Activated CD4-positive, alpha-beta T cell treated with anti-CD3 and anti-CD28 coated beads for 4 hours (primary cell): ENCODE measurements at regions not wholly inside any gene's neighbourhood (a gene's known extent, or its start where the extent isn't known, plus 50 kb on each side); places are given as distances from the start of the nearest gene placed in this dataset.
A peak's percentile ranks its signal among the peaks of the same experiment; 100 is the strongest.

ENCODE experiments used
- DNase-seq, 2 donors: peaks; one replicate each; pipeline ENCODE4 v3.0.0-alpha.2; 2020

DNA sequence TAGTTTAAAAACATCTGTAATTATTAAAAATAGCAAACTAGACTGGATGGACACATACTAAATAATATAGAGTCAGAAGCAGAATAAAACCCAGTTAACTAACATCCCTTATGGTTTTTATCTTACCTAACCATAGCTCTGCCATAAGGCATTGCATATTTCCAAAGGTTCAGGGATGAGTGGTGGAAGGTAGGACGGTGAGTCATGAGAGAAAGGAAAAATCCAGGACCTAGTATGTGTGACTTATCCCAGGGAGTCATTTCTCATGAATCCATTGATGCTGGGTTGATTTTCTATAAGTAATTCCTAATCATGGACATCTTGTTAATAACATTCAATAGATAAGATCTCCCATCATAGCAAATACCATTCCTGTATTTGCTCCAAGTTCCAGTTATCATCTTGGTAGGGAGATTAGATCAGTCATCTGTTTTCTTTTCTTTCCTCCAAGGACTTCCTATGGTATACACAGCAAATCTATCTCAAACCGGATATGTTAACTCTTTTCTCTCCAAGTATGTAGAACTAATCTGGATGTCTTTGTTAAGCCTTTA, 490.7 kb upstream of the B3GALT2 start:
- DNase-seq, result no peak

GRCh38 chr1:193674292-193674944, 488.0 kb upstream of the B3GALT2 start:
- no peak for DNase-seq

GRCh38 chr1:193666485-193667083, 480.2 kb upstream of the B3GALT2 start:
- DNase-seq, result no peak

GRCh38 chr1:193663965-193664364, 477.6 kb upstream of the B3GALT2 start:
- DNase-seq, result no peak

- DNase-seq, result no peak
These were observed 475.6 kb upstream of the B3GALT2 start for GRCh38 chr1:193662030-193662429.

DNA sequence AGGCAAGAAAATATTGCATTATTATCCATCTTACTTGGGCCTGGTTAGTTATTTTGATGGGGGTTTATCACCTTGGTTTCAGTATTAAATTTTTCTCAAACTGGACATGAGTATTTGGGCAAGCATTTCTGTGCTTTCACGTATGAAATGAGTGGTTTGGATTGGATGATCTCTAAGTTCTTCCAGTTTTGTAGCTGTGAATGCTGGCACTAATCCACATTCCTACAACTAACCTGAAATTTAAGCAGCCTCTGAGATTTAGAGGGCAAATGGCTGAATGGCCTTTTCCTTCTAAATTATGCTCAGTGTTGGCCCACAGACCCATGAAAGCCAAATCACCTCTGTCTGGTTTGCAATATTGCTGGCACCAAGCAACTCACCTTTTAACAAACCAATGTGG, 475.0 kb upstream of the B3GALT2 start:
- no peak for DNase-seq

DNA sequence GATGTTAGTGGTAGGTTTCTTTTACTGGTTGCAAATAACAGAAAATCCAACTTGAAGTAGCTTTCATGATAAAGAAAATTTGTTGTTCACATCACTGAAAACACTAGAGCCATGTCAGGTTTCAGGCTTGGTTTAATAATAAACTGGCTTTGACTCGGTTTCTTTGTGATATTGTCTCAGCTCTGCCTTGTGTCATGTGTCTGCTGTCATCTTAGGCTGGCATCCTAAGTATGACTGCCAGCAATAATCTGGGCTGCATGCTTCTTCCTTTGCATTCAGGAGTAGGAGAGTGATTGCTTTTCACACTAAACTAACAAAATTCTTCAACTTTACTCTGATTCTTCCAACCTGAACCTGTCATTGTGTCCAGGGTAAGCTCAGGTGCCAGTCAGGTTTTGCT, 474.0 kb upstream of the B3GALT2 start:
- no peak for DNase-seq

GRCh38 chr1:193658691-193659090, 472.3 kb upstream of the B3GALT2 start:
- no peak for DNase-seq

GRCh38 chr1:193658081-193658480, 471.7 kb upstream of the B3GALT2 start:
- DNase-seq, result no peak

DNA sequence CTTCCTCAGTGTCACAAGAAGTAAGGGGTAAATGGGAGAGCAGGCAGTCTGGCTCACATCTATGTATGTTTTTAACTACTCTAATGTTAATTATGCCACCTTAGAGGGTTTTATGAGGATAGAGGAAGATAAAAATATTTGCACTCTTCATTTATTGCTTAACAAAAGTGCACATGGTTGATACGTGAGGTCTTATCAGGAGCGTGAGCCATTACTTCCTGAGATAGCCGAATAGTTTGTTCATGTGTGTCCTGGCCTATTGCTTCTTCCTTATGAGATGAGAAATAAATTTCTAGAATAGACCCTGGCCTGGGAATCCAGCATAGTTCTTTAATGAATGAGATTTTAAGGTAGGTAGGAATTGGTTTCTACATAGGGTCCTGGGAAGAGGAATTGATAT, 471.1 kb upstream of the B3GALT2 start:
- DNase-seq, result no peak

DNA sequence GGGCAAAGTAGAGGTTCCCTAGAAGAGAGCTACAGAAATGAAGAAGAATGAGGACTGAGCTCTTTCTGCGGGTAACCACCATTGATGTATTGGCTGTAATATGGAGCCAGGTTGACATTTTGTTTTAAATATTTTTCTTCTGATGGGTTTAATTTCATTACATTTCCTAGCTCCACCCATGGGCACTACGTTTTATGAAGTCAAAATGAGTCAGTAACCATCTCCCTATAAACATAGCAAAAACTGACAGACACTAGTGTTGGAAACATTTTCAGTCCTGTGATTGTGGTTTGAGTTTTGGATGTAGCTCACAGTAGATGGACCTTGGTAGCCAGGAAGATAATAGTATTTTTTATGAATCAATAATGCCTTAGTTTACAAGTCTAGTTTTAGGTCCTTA, 470.4 kb upstream of the B3GALT2 start:
- DNase-seq, result no peak

- DNase-seq, result no peak
These were observed 468.7 kb upstream of the B3GALT2 start for GRCh38 chr1:193654951-193655735.

GRCh38 chr1:193649587-193649986, 463.2 kb upstream of the B3GALT2 start:
- DNase-seq, result no peak

DNA sequence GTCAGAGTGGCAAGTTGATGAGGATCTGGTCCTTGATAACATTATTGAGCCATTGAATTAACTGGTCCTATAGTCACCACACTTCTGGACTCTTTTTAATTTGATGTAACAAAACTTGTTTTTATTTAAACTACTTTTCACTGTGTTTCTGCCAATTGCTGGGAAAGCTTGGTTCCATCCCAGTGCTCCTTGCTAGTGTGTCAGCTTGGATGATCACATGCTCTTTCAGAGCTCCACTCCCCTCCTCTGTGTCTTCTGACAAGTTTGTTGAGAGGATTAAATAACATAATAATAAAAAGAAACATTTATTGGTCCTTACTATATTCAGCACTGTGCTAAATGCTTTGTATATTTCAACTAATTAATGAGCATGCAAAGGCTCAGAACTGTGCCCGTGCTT, 448.5 kb upstream of the B3GALT2 start:
- no peak for DNase-seq

DNA sequence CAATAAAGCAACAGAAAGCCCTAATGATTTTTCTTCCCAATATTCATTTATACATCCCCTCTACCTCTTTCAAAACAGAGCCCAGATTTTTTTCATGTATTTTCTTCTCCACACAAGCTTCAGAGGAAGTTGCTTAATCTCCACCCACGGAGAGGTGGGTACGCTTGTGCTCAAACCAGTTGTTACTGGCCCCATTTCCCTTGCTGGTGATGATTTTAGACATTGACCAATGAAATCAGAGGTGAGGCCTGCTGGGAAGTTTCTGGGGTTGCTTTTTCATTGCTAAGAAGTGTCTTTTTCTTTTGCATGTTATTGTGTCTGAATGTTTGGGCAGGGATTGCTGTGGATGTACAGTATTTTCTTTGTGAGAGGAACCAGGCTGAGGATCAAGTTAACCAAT, 448.1 kb upstream of the B3GALT2 start:
- peak; percentile 3 to 9 for DNase-seq

- no peak for DNase-seq
These were observed 447.6 kb upstream of the B3GALT2 start for GRCh38 chr1:193633991-193634390.

- DNase-seq, result no peak
These were observed 446.7 kb upstream of the B3GALT2 start for GRCh38 chr1:193633093-193633492.

GRCh38 chr1:193631306-193631705, 444.9 kb upstream of the B3GALT2 start:
- no peak for DNase-seq

- no peak for DNase-seq
These were observed 443.5 kb upstream of the B3GALT2 start for GRCh38 chr1:193629875-193630274.

DNA sequence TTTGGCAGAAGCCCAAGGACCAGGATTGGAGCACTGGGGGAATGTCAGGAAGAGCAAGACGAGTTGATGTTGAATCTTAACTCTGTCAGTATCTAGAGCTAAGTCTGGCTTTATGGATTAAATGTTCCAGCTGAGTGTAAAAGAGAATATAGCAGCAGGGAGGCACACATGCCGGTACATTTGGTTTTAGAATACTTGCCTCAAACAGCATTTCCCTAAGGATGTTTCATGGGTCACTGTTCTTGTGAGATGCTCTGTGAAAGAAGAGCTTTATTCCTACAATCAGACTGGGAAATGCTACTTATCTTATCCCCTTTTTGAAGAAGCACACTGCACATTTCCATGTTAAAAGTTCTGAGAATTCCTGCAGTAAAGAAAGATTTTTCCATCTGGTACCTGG, 440.3 kb upstream of the B3GALT2 start:
- no peak for DNase-seq

GRCh38 chr1:193625255-193625654, 438.8 kb upstream of the B3GALT2 start:
- DNase-seq, result no peak

GRCh38 chr1:193619911-193620310, 433.5 kb upstream of the B3GALT2 start:
- DNase-seq, result no peak

DNA sequence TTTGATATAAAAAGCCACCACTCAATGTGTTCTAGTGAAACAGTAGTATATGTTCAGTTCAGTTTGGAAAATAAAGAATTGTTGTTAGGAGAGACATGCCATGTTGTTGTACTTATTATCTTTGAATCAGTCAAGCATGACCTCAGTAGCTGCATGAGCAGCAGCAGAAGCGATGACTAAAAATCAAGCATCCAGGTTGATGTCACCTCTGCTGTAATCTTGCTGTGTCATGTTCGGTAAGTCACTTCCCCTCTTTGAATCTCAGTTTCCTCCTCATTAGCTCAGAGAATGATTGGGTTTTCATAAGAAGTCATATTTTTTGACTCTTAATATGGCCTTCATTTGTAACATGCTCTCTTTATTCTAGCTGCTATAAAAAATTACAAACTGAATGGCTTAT, 428.4 kb upstream of the B3GALT2 start:
- DNase-seq, result no peak

DNA sequence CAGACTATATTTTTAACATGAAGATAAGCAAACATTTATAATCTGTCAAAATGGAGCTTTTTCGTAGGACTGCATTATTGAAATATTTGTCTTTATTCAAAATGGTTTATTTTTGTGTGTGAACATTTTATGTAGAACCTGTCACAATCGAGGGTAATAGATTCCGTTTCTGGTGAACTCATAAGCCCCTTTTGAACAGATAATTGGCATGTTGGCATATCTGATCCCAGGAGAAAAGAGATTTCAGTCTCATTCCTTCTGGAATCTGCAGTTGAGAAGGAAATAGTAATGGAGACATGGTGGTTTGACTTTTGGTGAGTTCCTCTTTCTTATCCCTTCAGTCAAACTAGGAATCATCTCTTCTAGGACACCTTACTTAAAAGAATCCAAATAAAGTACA, 427.9 kb upstream of the B3GALT2 start:
- no peak for DNase-seq
